Keratinocyte (primary cell): ENCODE measurements at regions not wholly inside any gene's neighbourhood (a gene's known extent, or its start where the extent isn't known, plus 50 kb on each side); places are given as distances from the start of the nearest gene placed in this dataset.

ENCODE experiments used
- EZH2 ChIP-seq: IDR thresholded peaks from one replicate; pipeline ENCODE4 v1.6.1; 2012; ENCODE audit warnings: inconsistent platforms, mild to moderate bottlenecking, low read length, moderate library complexity
- TF ChIP-seq, protein P1 (sequence below), 3 experiments: IDR thresholded peaks in 1 of 3; conservative IDR thresholded peaks in 1 of 3; optimal IDR thresholded peaks in 1 of 3; 2 replicates in 2 of 3; 3 replicates in 1 of 3; pipeline versions ENCODE3 to v1.5.1; 2011; ENCODE audit warnings: low read length in 3 of 3, mild to moderate bottlenecking in 3 of 3, moderate library complexity in 2 of 3, control low read depth in 1 of 3, inconsistent platforms in 1 of 3; ENCODE audit not compliant: insufficient read depth in 2 of 3; ENCODE audit errors: extremely low read depth in 1 of 3

DNA sequence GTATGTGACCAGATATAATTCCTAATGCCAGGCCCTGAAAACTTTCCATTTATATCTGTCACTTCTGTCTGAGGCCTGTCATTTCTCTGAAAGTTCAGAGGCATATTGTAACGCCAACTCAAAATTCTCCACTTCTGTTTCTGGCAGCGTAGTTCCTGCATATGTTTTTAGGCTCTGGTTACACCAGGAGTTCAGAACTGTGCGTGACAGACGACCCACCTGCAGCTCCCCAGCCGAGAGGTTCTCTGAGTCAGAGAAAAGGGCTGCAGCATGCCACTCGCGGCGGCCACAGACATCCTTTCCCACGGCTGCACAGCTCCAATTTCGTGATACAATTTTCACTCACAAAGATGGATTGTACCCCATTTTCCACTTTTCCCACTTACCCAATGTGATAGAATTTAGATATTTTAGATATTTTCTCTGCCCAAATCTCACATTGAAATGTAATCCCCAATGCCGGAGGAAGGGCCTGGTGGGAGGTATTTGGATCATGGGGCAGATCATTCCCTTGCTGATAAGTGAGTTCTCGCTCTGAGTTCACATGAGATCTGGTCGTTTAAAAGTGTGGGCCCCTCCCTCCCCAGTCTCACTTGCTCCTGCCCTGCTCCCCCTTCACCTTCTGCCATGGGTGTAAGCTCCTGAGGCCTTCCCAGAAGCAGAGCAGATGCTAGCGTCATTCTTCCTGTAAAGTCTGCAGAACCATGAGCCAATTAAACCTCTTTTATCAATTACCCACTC is 308.1 kb downstream of the LIG4 start:
- no peak for TF ChIP-seq EZH2
- TF ChIP-seq, protein P1, sequence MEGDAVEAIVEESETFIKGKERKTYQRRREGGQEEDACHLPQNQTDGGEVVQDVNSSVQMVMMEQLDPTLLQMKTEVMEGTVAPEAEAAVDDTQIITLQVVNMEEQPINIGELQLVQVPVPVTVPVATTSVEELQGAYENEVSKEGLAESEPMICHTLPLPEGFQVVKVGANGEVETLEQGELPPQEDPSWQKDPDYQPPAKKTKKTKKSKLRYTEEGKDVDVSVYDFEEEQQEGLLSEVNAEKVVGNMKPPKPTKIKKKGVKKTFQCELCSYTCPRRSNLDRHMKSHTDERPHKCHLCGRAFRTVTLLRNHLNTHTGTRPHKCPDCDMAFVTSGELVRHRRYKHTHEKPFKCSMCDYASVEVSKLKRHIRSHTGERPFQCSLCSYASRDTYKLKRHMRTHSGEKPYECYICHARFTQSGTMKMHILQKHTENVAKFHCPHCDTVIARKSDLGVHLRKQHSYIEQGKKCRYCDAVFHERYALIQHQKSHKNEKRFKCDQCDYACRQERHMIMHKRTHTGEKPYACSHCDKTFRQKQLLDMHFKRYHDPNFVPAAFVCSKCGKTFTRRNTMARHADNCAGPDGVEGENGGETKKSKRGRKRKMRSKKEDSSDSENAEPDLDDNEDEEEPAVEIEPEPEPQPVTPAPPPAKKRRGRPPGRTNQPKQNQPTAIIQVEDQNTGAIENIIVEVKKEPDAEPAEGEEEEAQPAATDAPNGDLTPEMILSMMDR (optimal IDR thresholded peaks at IDR 0.05 in 1 of 3, IDR thresholded peaks at IDR 0.05 in 1 of 3, conservative IDR thresholded peaks at IDR 0.05 in 1 of 3; ENCODE audit: extremely low read depth in 1 of 3, insufficient read depth in 2 of 3, low read length in 3 of 3) = no peak
